ACC112 (cell line): ENCODE measurements at regions not wholly inside any gene's neighbourhood (a gene's known extent, or its start where the extent isn't known, plus 50 kb on each side); places are given as distances from the start of the nearest gene placed in this dataset.

Source experiments
- H2AFZ ChIP-seq: fragments of 200-600 bp; sonication (generic); one replicate; pipeline ENCODE4 v1.6.0; 2017; ENCODE audit warnings: antibody characterized with exemption, low read length; ENCODE audit not compliant: unreplicated experiment
- H3K27ac ChIP-seq: fragments of 200-600 bp; sonication (generic); 2 replicates; pipeline ENCODE4 v1.5.1; 2014; ENCODE audit warnings: low read depth, mild to moderate bottlenecking, antibody characterized with exemption, low read length, moderate library complexity
- H3K27me3 ChIP-seq: fragments of 200-600 bp; sonication (generic); 2 replicates; pipeline ENCODE4 v1.6.1; 2014; ENCODE audit warnings: mild to moderate bottlenecking, antibody characterized with exemption, low read length, moderate library complexity, mixed read lengths; ENCODE audit not compliant: insufficient read depth
- H3K36me3 ChIP-seq: fragments of 200-600 bp; sonication (generic); 2 replicates; pipeline ENCODE4 v1.6.1; 2016; ENCODE audit warnings: mild to moderate bottlenecking, antibody characterized with exemption, low read length, moderate library complexity, mixed read lengths; ENCODE audit not compliant: insufficient read depth
- H3K4me1 ChIP-seq: fragments of 200-600 bp; sonication (generic); one replicate; pipeline ENCODE4 v1.6.1; 2016; ENCODE audit warnings: low read length, mixed read lengths; ENCODE audit not compliant: insufficient read depth, unreplicated experiment, control insufficient read depth
- H3K4me3 ChIP-seq: fragments of 200-600 bp; sonication (generic); 2 replicates; pipeline ENCODE4 v1.5.1; 2014; ENCODE audit warnings: mild to moderate bottlenecking, low read depth, low read length
- H3K79me2 ChIP-seq: fragments of 200-600 bp; sonication (generic); one replicate; pipeline ENCODE4 v1.6.0; 2016; ENCODE audit warnings: low read length; ENCODE audit not compliant: control insufficient read depth, unreplicated experiment, insufficient read depth

- Histone ChIP-seq H3K27ac (no peak overlapping the region), H3K79me2 (no peaks in the 10 kb centered on the region), H3K27me3 (no peaks in the 10 kb centered on the region), H3K4me3 (no peak overlapping the region), H2AFZ (no peak overlapping the region), H3K4me1 (no peaks in the 10 kb centered on the region), H3K36me3 (no peaks in the 10 kb centered on the region)
Observed at GRCh38 chr10:56068473-56069263, 292.4 kb downstream of the ZWINT start.

DNA sequence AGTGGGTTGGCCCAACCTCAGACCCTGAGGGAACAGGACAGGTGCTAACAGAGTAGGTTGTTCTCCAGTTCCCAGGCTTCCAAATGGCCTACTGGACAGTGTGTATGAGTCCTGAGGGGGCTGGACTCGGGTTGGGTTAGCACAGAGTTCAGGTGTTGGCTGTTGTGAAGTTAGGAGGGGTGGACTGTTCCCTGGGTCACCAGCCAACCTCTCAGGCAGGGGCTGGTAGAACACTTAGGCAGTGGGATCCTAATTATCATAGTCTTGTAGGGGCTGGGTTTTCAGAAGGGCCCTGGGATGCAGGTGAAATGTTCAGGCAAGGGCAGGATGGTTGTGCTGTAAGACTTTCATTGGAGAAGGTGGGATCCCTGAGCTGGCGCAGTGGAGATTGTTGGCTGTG is 293.0 kb downstream of the ZWINT start:
- no peaks in the 10 kb centered on the region for H3K36me3 ChIP-seq
- no peak overlapping the region for H3K27ac ChIP-seq
- H3K4me1 ChIP-seq: no peaks in the 10 kb centered on the region
- no peaks in the 10 kb centered on the region for H3K79me2 ChIP-seq
- no peak overlapping the region for H3K4me3 ChIP-seq
- no peak overlapping the region for H2AFZ ChIP-seq
- H3K27me3 ChIP-seq: no peaks in the 10 kb centered on the region

- no peaks in the 10 kb centered on the region for H3K79me2 ChIP-seq
Observed at GRCh38 chr10:56063642-56064041, 297.4 kb downstream of the ZWINT start.

DNA sequence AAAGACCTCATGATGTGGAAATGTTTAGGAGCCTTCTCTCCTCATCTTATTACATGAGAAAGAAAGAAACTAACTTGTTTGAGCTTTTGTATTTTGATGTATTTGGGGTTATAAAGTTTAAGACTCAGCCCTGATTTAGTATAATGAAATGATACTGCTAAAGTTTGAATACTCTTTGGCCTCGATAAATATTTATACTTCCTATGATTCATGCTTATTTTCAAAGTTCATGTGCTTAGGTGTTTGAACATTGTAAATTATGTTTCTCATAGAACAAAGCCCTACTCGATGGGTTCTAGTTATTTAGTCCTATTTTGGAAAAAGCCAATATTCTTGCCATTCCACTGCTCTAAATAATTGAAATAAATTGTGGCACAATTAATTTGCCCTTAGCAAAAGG is 303.2 kb downstream of the ZWINT start:
- Histone ChIP-seq H2AFZ (no peak overlapping the region), H3K36me3 (no peaks in the 10 kb centered on the region), H3K27ac (no peak overlapping the region), H3K79me2 (no peaks in the 10 kb centered on the region), H3K4me1 (no peaks in the 10 kb centered on the region), H3K27me3 (no peaks in the 10 kb centered on the region), H3K4me3 (no peak overlapping the region)

More at GRCh38 chr10:56063642-56064041, 297.4 kb downstream of the ZWINT start:
- no peak overlapping the region for H3K27ac ChIP-seq
- no peak overlapping the region for H2AFZ ChIP-seq
- H3K4me3 ChIP-seq: no peak overlapping the region
- no peaks in the 10 kb centered on the region for H3K4me1 ChIP-seq
- H3K27me3 ChIP-seq: no peaks in the 10 kb centered on the region
- no peaks in the 10 kb centered on the region for H3K36me3 ChIP-seq

- H3K4me1 ChIP-seq: no peaks in the 10 kb centered on the region
Observed at GRCh38 chr10:56035489-56035888, 325.6 kb downstream of the ZWINT start.

GRCh38 chr10:56028298-56029132 is 332.5 kb downstream of the ZWINT start:
- no peak overlapping the region for H2AFZ ChIP-seq

More at GRCh38 chr10:56035489-56035888, 325.6 kb downstream of the ZWINT start:
- Histone ChIP-seq H3K79me2 (no peaks in the 10 kb centered on the region), H3K36me3 (no peaks in the 10 kb centered on the region), H3K27ac (no peak overlapping the region), H2AFZ (no peak overlapping the region), H3K4me3 (no peak overlapping the region), H3K27me3 (no peaks in the 10 kb centered on the region)

DNA sequence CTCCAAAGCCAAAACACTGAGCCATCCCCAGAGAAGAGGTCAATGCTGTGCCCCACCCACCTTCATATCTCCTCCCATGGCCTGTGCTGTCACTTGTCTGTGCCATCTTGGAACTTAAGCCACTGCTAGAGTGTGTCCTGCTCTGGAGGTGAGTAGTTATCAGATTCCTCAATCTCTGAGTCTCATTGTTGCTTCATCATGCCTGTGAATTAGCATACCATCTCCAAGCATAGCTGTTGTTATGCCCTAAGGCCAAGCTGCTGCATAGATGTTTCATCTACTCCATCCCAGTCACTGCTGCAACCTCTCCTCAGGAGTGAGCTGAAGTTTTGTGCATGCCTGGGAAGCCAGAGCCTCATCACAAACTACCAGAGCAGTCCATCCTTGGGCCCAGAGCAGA is 349.0 kb downstream of the ZWINT start:
- Histone ChIP-seq H2AFZ (no peak overlapping the region), H3K4me3 (no peak overlapping the region), H3K4me1 (no peaks in the 10 kb centered on the region), H3K27ac (no peak overlapping the region), H3K36me3 (no peaks in the 10 kb centered on the region), H3K79me2 (no peaks in the 10 kb centered on the region), H3K27me3 (no peaks in the 10 kb centered on the region)

More at GRCh38 chr10:56028298-56029132, 332.5 kb downstream of the ZWINT start:
- Histone ChIP-seq H3K27ac (no peak overlapping the region), H3K79me2 (no peaks in the 10 kb centered on the region), H3K27me3 (no peaks in the 10 kb centered on the region), H3K36me3 (no peaks in the 10 kb centered on the region), H3K4me1 (no peaks in the 10 kb centered on the region), H3K4me3 (no peak overlapping the region)

GRCh38 chr10:56003555-56003954 is 357.5 kb downstream of the ZWINT start:
- H3K36me3 ChIP-seq: no peaks in the 10 kb centered on the region
- no peak overlapping the region for H3K4me3 ChIP-seq
- no peak overlapping the region for H3K27ac ChIP-seq
- no peak overlapping the region for H2AFZ ChIP-seq
- no peaks in the 10 kb centered on the region for H3K79me2 ChIP-seq
- H3K27me3 ChIP-seq: no peaks in the 10 kb centered on the region
- no peaks in the 10 kb centered on the region for H3K4me1 ChIP-seq

GRCh38 chr10:55989188-55989587 is 371.9 kb downstream of the ZWINT start:
- H3K4me3 ChIP-seq: no peak overlapping the region
- H3K4me1 ChIP-seq: no peaks in the 10 kb centered on the region
- H3K27ac ChIP-seq: no peak overlapping the region
- H2AFZ ChIP-seq: no peak overlapping the region
- no peaks in the 10 kb centered on the region for H3K79me2 ChIP-seq
- no peaks in the 10 kb centered on the region for H3K36me3 ChIP-seq
- H3K27me3 ChIP-seq: no peaks in the 10 kb centered on the region

DNA sequence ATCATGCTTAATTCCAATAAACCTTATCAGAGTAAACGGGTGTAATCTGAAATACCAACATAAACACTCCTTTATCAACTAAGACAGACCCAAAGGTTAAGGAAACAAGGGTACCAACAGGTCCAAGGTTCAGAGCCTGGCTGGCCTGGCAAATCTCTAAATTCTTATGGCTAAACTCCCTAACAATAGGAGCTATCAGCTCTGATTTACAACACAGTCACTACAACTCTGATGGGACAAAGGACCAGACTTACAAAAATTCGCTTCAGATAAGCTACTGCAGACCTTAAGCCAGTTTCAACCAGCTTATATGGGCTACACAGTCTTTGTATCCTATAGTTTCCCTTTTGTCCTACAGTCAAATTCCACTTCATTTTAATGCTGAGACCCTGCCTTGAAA is 381.9 kb downstream of the ZWINT start:
- Histone ChIP-seq H2AFZ (no peak overlapping the region), H3K4me3 (no peak overlapping the region), H3K27me3 (no peaks in the 10 kb centered on the region), H3K4me1 (no peaks in the 10 kb centered on the region), H3K79me2 (no peaks in the 10 kb centered on the region), H3K36me3 (no peaks in the 10 kb centered on the region), H3K27ac (no peak overlapping the region)

GRCh38 chr10:55966101-55966500 is 395.0 kb downstream of the ZWINT start:
- Histone ChIP-seq H3K36me3 (no peaks in the 10 kb centered on the region), H3K27ac (no peak overlapping the region), H3K4me1 (no peaks in the 10 kb centered on the region), H2AFZ (no peak overlapping the region), H3K79me2 (no peaks in the 10 kb centered on the region), H3K4me3 (no peak overlapping the region), H3K27me3 (no peaks in the 10 kb centered on the region)
